Karpas-422 (cell line): ENCODE measurements at regions not wholly inside any gene's neighbourhood (a gene's known extent, or its start where the extent isn't known, plus 50 kb on each side); places are given as distances from the start of the nearest gene placed in this dataset.

Experiments
- DNase-seq: peaks from one replicate; pipeline ENCODE4 v3.0.0-alpha.2; 2015
- H2AFZ ChIP-seq: fragments of 200-600 bp; sonication (generic); 2 replicates; pipeline ENCODE4 v1.6.1; 2014; ENCODE audit warnings: antibody characterized with exemption, low read length, mixed read lengths
- H3K27ac ChIP-seq: fragments of 200-600 bp; sonication (generic); 2 replicates; pipeline ENCODE4 v1.5.1; 2014; ENCODE audit warnings: mild to moderate bottlenecking, low read length, moderate library complexity
- H3K27me3 ChIP-seq: fragments of 200-600 bp; sonication (generic); 2 replicates; pipeline ENCODE4 v1.6.1; 2014; ENCODE audit warnings: low read length, mixed read lengths
- H3K36me3 ChIP-seq: fragments of 200-600 bp; sonication (generic); 2 replicates; pipeline ENCODE4 v1.6.1; 2014; ENCODE audit warnings: low read length, mixed read lengths; ENCODE audit not compliant: insufficient read depth
- H3K4me1 ChIP-seq: fragments of 200-600 bp; sonication (generic); 2 replicates; pipeline ENCODE4 v1.6.1; 2014; ENCODE audit warnings: mild to moderate bottlenecking, low read length, mixed read lengths
- H3K4me2 ChIP-seq: fragments of 200-600 bp; sonication (generic); 2 replicates; pipeline ENCODE4 v1.6.1; 2014; ENCODE audit warnings: low read length, low read depth, mild to moderate bottlenecking; ENCODE audit not compliant: poor library complexity, severe bottlenecking
- H3K4me3 ChIP-seq: fragments of 200-600 bp; sonication (generic); 2 replicates; pipeline ENCODE4 v1.5.1; 2014; ENCODE audit warnings: mild to moderate bottlenecking, antibody characterized with exemption, low read length, mixed read lengths
- H3K79me2 ChIP-seq: fragments of 200-600 bp; sonication (generic); 2 replicates; pipeline ENCODE4 v1.6.1; 2014; ENCODE audit warnings: mild to moderate bottlenecking, low read length, mixed read lengths
- H3K9ac ChIP-seq: fragments of 200-600 bp; sonication (generic); 2 replicates; pipeline ENCODE4 v1.6.0; 2014; ENCODE audit warnings: low read length
- H3K9me2 ChIP-seq: fragments of 200-600 bp; sonication (generic), shearing (Covaris generic); replicated peaks from 2 replicates; pipeline ENCODE4 v1.6.0; 2014; ENCODE audit warnings: mild to moderate bottlenecking, low read length, moderate library complexity; ENCODE audit not compliant: insufficient read depth
- H3K9me3 ChIP-seq: fragments of 300-700, 200-600 bp; sonication (generic); 2 replicates; pipeline ENCODE4 v1.6.1; 2014; ENCODE audit warnings: low read length, mixed read lengths
- H4K20me1 ChIP-seq: fragments of 200-600 bp; sonication (generic); 2 replicates; pipeline ENCODE4 v1.6.1; 2014; ENCODE audit warnings: mild to moderate bottlenecking, antibody characterized with exemption, low read length, low read depth; ENCODE audit not compliant: insufficient read depth

DNA sequence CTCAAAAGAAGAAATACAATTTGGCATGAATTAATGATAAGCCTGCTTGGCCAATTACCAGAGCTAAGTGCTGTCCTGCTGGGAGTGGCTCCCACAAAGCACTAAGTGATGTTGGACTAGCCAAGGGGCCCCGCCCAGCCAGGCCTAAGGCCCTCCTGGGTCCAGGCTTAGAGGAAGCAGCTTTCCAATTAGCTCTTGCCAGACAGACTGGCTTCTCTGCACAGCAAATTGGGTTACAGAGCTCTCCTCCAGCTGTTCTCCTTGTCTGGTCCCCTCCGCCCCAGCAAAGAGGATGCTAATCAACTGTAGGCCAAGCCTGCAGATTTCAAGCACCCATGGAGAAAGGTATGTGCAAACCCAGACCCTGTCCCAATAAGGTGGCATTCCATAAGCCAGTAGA, 151.9 kb downstream of the DMRTA2 start:
- no peaks in the 10 kb centered on the region for H3K36me3 ChIP-seq
- H3K9ac ChIP-seq = no peak overlapping the region
- H3K79me2 ChIP-seq = no peaks in the 10 kb centered on the region
- DNase-seq = no peak
- peaks cover 11% of the 10 kb centered on the region for H3K4me1 ChIP-seq
- H2AFZ ChIP-seq = no peak overlapping the region
- H3K9me3 ChIP-seq = no peaks in the 10 kb centered on the region
- H3K4me2 ChIP-seq = no peak overlapping the region
- no peaks in the 10 kb centered on the region for H3K27me3 ChIP-seq
- no peaks in the 10 kb centered on the region for H3K9me2 ChIP-seq
- no peak overlapping the region for H3K4me3 ChIP-seq
- H4K20me1 ChIP-seq = no peaks in the 10 kb centered on the region
- no peak overlapping the region for H3K27ac ChIP-seq

DNA sequence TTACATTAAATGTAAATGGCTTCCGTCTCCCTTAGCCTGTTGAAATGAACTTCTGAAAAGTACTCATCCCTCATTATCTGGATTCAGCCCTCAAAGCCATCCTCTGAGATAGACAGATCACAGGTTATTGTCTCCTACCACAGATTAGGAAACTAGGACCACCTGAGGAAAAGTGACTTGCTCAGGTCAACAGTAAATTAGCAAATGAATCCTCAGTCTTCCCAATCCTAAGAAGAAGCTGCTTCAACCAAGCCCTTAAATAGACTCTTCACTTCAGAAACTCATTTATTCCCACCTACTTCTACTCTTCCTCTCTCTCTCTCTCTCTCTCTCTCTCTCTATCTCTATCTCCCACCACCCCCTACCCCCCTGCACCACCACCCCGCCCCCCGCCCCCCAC, 152.3 kb downstream of the DMRTA2 start:
- Histone ChIP-seq H3K9ac (no peak overlapping the region), H3K4me3 (no peak overlapping the region), H3K27ac (no peak overlapping the region), H3K9me2 (no peaks in the 10 kb centered on the region), H3K4me1 (peaks cover 16% of the 10 kb centered on the region), H3K27me3 (no peaks in the 10 kb centered on the region), H2AFZ (no peak overlapping the region), H3K79me2 (no peaks in the 10 kb centered on the region), H3K36me3 (no peaks in the 10 kb centered on the region), H3K9me3 (no peaks in the 10 kb centered on the region), H4K20me1 (no peaks in the 10 kb centered on the region), H3K4me2 (no peak overlapping the region)
- no peak for DNase-seq

DNA sequence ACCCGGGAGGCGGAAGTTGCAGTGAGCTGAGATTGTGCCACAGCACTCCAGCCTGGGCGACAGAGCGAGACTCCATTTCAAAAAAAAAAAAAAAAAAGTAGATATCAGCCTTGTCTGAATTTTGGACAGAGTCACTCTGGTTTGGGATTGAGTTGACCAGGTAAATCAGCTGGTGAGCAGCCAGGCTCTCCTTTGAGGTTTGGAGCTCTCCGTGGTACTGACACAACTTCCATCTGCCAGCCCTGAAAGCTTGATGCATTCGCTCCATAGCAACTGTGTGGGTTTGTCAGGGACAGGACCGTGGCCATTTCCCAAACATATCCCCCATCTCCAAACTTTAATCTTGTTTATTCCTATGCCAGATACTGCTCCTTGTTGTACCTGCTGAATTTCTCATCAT, 155.2 kb downstream of the DMRTA2 start:
- Histone ChIP-seq H3K9me2 (no peaks in the 10 kb centered on the region), H3K9me3 (no peaks in the 10 kb centered on the region), H2AFZ (no peak overlapping the region), H3K9ac (no peak overlapping the region), H3K4me2 (no peak overlapping the region), H3K27me3 (no peaks in the 10 kb centered on the region), H3K79me2 (no peaks in the 10 kb centered on the region), H4K20me1 (no peaks in the 10 kb centered on the region), H3K4me3 (no peak overlapping the region), H3K27ac (no peak overlapping the region), H3K4me1 (peaks cover 21% of the 10 kb centered on the region), H3K36me3 (no peaks in the 10 kb centered on the region)
- peak; percentile 85 for DNase-seq

DNA sequence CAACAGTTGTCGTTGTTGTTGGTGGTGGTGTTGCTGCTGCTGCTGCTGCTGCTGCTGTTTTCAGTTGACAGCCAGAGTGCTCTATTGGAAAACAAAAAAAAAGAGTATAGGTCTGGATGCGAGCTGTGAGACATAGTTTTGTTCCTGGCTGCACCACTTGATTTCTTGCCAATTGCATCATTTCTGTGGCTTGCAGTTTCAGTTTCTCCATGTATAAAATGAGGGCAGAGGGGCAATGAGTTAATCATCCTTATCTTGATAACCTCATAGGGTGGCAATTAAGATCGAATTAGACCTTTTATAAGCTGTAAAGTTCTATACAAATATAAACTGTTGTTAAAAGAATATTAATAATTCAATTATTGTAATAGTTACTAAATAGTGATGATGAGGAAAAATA, 156.7 kb downstream of the DMRTA2 start:
- no peaks in the 10 kb centered on the region for H3K79me2 ChIP-seq
- H3K9me3 ChIP-seq = no peaks in the 10 kb centered on the region
- no peak overlapping the region for H3K9ac ChIP-seq
- H3K9me2 ChIP-seq = no peaks in the 10 kb centered on the region
- peaks cover 15% of the 10 kb centered on the region for H3K4me1 ChIP-seq
- no peaks in the 10 kb centered on the region for H3K27me3 ChIP-seq
- H3K4me3 ChIP-seq = no peak overlapping the region
- no peak overlapping the region for H3K27ac ChIP-seq
- no peak overlapping the region for H3K4me2 ChIP-seq
- H2AFZ ChIP-seq = no peak overlapping the region
- no peaks in the 10 kb centered on the region for H3K36me3 ChIP-seq
- no peaks in the 10 kb centered on the region for H4K20me1 ChIP-seq
- DNase-seq = no peak

DNA sequence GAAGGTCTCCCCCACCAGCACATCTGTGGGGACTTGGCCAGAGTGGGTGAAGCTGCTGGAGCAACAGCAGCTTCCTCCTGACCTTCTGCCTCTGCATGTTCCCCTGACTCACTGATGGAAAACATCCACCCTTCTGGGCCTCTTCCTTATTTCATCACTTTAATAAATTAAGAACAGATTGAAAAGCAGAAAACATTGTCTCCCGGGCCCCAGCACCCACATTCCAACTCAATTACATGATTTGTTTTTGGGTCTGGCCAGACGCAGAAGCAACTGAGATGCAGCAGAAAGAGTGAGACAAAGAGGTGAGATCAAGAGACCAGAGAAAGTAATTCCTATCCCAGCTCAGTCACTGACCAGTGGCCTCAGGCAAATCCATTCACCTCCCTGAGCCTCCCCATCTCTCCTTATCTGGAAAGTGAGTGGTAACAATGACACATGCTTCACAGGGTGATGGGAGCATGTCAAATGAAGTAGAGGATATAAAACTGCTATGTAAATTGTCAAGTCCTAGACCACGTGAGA, 157.1 kb downstream of the ELAVL4 start:
- no peak overlapping the region for H3K9ac ChIP-seq

DNA sequence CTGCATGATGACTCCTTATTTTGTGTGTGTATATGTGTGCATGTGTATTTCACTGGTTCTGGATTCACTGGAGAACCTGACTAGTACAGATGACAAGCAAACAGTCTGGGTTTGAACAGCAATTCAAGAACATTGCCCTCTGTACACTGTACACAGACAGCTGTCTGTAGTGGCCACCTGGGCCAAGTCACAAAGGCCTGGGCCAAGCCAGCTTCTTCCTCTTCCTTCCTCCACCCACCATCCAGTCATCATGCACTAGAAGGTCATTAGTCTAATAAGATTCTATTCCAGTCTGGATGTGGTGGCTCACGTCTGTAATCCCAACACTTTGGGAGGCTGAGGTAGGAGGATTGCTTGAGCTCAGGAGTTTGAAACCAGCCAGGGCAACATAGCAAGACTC, 155.9 kb downstream of the ELAVL4 start:
- no peaks in the 10 kb centered on the region for H3K9me3 ChIP-seq
- no peaks in the 10 kb centered on the region for H3K27me3 ChIP-seq
- no peaks in the 10 kb centered on the region for H3K9me2 ChIP-seq
- H4K20me1 ChIP-seq = no peaks in the 10 kb centered on the region
- no peak overlapping the region for H3K4me2 ChIP-seq
- no peak overlapping the region for H3K27ac ChIP-seq
- peaks cover 11% of the 10 kb centered on the region for H3K4me1 ChIP-seq
- H2AFZ ChIP-seq = no peak overlapping the region
- H3K4me3 ChIP-seq = no peak overlapping the region
- H3K36me3 ChIP-seq = no peaks in the 10 kb centered on the region
- no peaks in the 10 kb centered on the region for H3K79me2 ChIP-seq
- no peak overlapping the region for H3K9ac ChIP-seq
- no peak for DNase-seq

More for the DNA sequence above, 157.1 kb downstream of the ELAVL4 start:
- no peak overlapping the region for H3K4me3 ChIP-seq
- H2AFZ ChIP-seq = no peak overlapping the region
- DNase-seq = no peak
- H4K20me1 ChIP-seq = no peaks in the 10 kb centered on the region
- H3K79me2 ChIP-seq = no peaks in the 10 kb centered on the region
- H3K9me2 ChIP-seq = no peaks in the 10 kb centered on the region
- no peak overlapping the region for H3K4me2 ChIP-seq
- H3K27ac ChIP-seq = no peak overlapping the region
- H3K36me3 ChIP-seq = no peaks in the 10 kb centered on the region
- H3K9me3 ChIP-seq = no peaks in the 10 kb centered on the region
- no peaks in the 10 kb centered on the region for H3K27me3 ChIP-seq
- H3K4me1 ChIP-seq = peaks cover 11% of the 10 kb centered on the region

DNA sequence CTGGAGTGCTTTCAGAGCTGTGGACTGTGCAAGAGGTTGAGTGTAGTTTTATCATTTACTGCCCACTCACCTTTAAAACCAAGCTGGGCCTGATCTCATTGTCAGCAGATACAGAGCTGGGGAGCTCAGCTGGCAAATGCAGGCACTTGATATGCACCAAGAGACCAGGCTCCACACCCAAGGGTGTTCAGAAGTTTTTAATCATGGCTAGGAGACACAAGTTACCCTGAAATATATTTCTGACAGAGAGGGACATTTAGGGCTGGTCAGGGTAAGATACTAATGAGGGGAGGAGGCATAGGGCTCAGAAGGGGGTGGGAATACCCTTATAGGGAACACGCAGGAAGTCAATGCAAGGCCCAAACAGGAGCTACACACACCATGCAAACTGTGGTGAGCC, 153.7 kb downstream of the ELAVL4 start:
- H3K9me3 ChIP-seq = no peaks in the 10 kb centered on the region
- H3K4me3 ChIP-seq = no peak overlapping the region
- H4K20me1 ChIP-seq = no peaks in the 10 kb centered on the region
- H3K27ac ChIP-seq = no peak overlapping the region
- H3K9me2 ChIP-seq = no peaks in the 10 kb centered on the region
- no peak overlapping the region for H2AFZ ChIP-seq
- DNase-seq = no peak
- no peak overlapping the region for H3K4me2 ChIP-seq
- H3K9ac ChIP-seq = no peak overlapping the region
- peaks cover 19% of the 10 kb centered on the region for H3K4me1 ChIP-seq
- H3K79me2 ChIP-seq = no peaks in the 10 kb centered on the region
- no peaks in the 10 kb centered on the region for H3K36me3 ChIP-seq
- no peaks in the 10 kb centered on the region for H3K27me3 ChIP-seq

- Histone ChIP-seq H3K36me3 (no peaks in the 10 kb centered on the region), H3K9me3 (no peaks in the 10 kb centered on the region), H3K27me3 (no peaks in the 10 kb centered on the region), H3K4me2 (no peak overlapping the region), H3K9ac (no peak overlapping the region), H3K27ac (no peak overlapping the region), H4K20me1 (no peaks in the 10 kb centered on the region), H3K4me1 (peaks cover 23% of the 10 kb centered on the region), H3K9me2 (no peaks in the 10 kb centered on the region), H2AFZ (no peak overlapping the region), H3K4me3 (no peak overlapping the region), H3K79me2 (no peaks in the 10 kb centered on the region)
- DNase-seq = no peak
Observed at GRCh38 chr1:50261951-50262350, 153.2 kb downstream of the ELAVL4 start.
